PC-3 (cell line): ENCODE measurements at regions not wholly inside any gene's neighbourhood (a gene's known extent, or its start where the extent isn't known, plus 50 kb on each side); places are given as distances from the start of the nearest gene placed in this dataset.

Source experiments
- ATAC-seq: fragments of 200-7000 bp; cut with Tn5 transposase; 2 replicates; pipeline ENCODE4 v1.9.1; 2020; ENCODE audit warnings: mild to moderate bottlenecking, moderate library complexity
- BruUV-seq: library from RNA; stranded (reverse); fragments of 400-500 nt; replicated peaks from 2 replicates; lab custom pipeline; 2021; lab: Mats Ljungman, UMichigan
- CTCF ChIA-PET: fragments of 300-600 bp; sonication (Branson Sonifier 250); formaldehyde crosslinking; loops from one replicate; lab custom pipeline; 2022; ENCODE audit warnings: antibody characterized with exemption; lab: Charles Lee
- POLR2A ChIA-PET: fragments of 300-600 bp; sonication (Branson Sonifier 250); formaldehyde crosslinking; loops from one replicate; lab custom pipeline; 2022; ENCODE audit warnings: antibody characterized with exemption; ENCODE audit not compliant: unreplicated experiment; lab: Charles Lee
- DNase-seq: peaks from one replicate; pipeline ENCODE4 v3.0.0-alpha.2; 2015
- H2AFZ ChIP-seq: fragments of 300-600 bp; sonication (generic); 2 replicates; pipeline ENCODE4 v1.6.0; 2016; ENCODE audit warnings: antibody characterized with exemption, low read length
- H3F3A ChIP-seq: fragments of 300-600 bp; sonication (generic); one replicate; pipeline ENCODE4 v1.6.0; 2017; ENCODE audit warnings: antibody characterized with exemption, low read length, control low read depth, mild to moderate bottlenecking; ENCODE audit not compliant: unreplicated experiment
- H3K27ac ChIP-seq: fragments of 300-600 bp; sonication (generic); 2 replicates; pipeline ENCODE4 v1.5.1; 2016; ENCODE audit warnings: mild to moderate bottlenecking, low read length
- H3K27me3 ChIP-seq: fragments of 300-600 bp; sonication (generic); 2 replicates; pipeline ENCODE4 v1.6.1; 2016; ENCODE audit warnings: low read length, mixed read lengths
- H3K36me3 ChIP-seq: fragments of 300-600 bp; sonication (generic); 2 replicates; pipeline ENCODE4 v1.6.1; 2016; ENCODE audit warnings: low read depth, mixed run types, low read length, mixed read lengths
- H3K4me1 ChIP-seq: fragments of 300-600 bp; sonication (generic); 2 replicates; pipeline ENCODE4 v1.5.1; 2016; ENCODE audit warnings: low read length; ENCODE audit not compliant: insufficient read depth
- H3K4me2 ChIP-seq: fragments of 300-600 bp; sonication (generic); 2 replicates; pipeline ENCODE4 v1.6.0; 2016; ENCODE audit warnings: low read length
- H3K4me3 ChIP-seq: fragments of 300-600 bp; sonication (generic); 2 replicates; pipeline ENCODE4 v1.5.1; 2016; ENCODE audit warnings: mild to moderate bottlenecking, low read length, mixed read lengths
- H3K79me2 ChIP-seq: fragments of 300-600 bp; sonication (generic); 2 replicates; pipeline ENCODE4 v1.6.1; 2017; ENCODE audit warnings: low read length, mixed read lengths
- H3K9ac ChIP-seq: fragments of 300-600 bp; sonication (generic); 2 replicates; pipeline ENCODE4 v1.6.0; 2016; ENCODE audit warnings: mild to moderate bottlenecking, low read length
- H3K9me2 ChIP-seq: fragments of 300-600 bp; sonication (generic); replicated peaks from 2 replicates; pipeline ENCODE4 v1.6.1; 2016; ENCODE audit warnings: mixed run types, low read length, mixed read lengths
- H3K9me3 ChIP-seq: fragments of 300-600 bp; sonication (generic); 2 replicates; pipeline ENCODE4 v1.6.1; 2016; ENCODE audit warnings: low read length, mixed read lengths
- H4K20me1 ChIP-seq: fragments of 300-600 bp; sonication (generic); 2 replicates; pipeline ENCODE4 v1.6.1; 2016; ENCODE audit warnings: low read length, mixed read lengths
- EZH2 ChIP-seq: fragments of 300-600 bp; sonication (generic); IDR thresholded peaks from one replicate; pipeline ENCODE4 v1.6.1; 2017; ENCODE audit warnings: antibody characterized with exemption, mild to moderate bottlenecking, low read length; ENCODE audit not compliant: unreplicated experiment
- EZH2phosphoT487 ChIP-seq: fragments of 300-600 bp; sonication (generic); IDR thresholded peaks from 2 replicates; pipeline ENCODE4 v1.6.1; 2018; ENCODE audit warnings: mild to moderate bottlenecking, antibody characterized with exemption, low read length, borderline replicate concordance
- intact Hi-C: fragments of 100-400 bp; cut with micrococcal nuclease; formaldehyde crosslinking; loops from 2 replicates; pipeline ENCODE4 v1.9.0; 2023
- TF ChIP-seq, protein P1 (sequence below): fragments of 300-600 bp; sonication (generic); conservative IDR thresholded peaks from 2 replicates; pipeline ENCODE4 v1.5.1; 2017; ENCODE audit warnings: antibody characterized with exemption, low read depth, mild to moderate bottlenecking, low read length

DNA sequence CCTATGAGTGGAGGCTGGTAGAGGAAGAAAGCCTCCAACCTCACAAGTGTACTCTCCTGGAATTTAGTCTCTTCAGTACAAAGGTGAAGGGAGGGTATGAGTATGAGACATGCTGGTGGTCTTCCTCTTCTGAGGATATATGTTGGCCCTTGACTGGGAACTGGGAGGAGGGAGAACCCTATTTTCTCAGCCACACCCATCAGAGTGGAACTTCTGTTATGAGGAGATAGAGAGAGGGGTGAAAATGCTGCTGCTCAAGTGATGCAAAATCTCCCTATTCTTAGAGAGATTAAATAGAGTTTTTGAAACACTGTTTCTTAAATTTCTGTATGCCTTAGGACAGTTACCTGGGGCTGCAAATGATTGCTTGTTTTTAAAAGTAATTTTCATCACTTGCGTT, 203.4 kb upstream of the PRR16 start:
- Histone ChIP-seq H3K9ac (no peak overlapping the region), H3K27ac (no peak overlapping the region), H3K9me2 (no peaks in the 10 kb centered on the region), H2AFZ (no peak overlapping the region), H4K20me1 (no peaks in the 10 kb centered on the region), H3K4me3 (no peak overlapping the region), H3F3A (no peaks in the 10 kb centered on the region), H3K4me1 (no peaks in the 10 kb centered on the region), H3K4me2 (no peak overlapping the region), H3K27me3 (no peaks in the 10 kb centered on the region), H3K9me3 (no peaks in the 10 kb centered on the region), H3K36me3 (no peaks in the 10 kb centered on the region), H3K79me2 (no peaks in the 10 kb centered on the region)
- no peak for TF ChIP-seq EZH2phosphoT487
- TF ChIP-seq EZH2, result no peak
- TF ChIP-seq, protein P1, sequence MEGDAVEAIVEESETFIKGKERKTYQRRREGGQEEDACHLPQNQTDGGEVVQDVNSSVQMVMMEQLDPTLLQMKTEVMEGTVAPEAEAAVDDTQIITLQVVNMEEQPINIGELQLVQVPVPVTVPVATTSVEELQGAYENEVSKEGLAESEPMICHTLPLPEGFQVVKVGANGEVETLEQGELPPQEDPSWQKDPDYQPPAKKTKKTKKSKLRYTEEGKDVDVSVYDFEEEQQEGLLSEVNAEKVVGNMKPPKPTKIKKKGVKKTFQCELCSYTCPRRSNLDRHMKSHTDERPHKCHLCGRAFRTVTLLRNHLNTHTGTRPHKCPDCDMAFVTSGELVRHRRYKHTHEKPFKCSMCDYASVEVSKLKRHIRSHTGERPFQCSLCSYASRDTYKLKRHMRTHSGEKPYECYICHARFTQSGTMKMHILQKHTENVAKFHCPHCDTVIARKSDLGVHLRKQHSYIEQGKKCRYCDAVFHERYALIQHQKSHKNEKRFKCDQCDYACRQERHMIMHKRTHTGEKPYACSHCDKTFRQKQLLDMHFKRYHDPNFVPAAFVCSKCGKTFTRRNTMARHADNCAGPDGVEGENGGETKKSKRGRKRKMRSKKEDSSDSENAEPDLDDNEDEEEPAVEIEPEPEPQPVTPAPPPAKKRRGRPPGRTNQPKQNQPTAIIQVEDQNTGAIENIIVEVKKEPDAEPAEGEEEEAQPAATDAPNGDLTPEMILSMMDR, result no peak
- no TSS peak for BruUV-seq
- ATAC-seq (no peak), DNase-seq (no peak)
- intact Hi-C loops, result no loop called here
- ChIA-PET POLR2A (no interaction called here), CTCF (no interaction called here)

DNA sequence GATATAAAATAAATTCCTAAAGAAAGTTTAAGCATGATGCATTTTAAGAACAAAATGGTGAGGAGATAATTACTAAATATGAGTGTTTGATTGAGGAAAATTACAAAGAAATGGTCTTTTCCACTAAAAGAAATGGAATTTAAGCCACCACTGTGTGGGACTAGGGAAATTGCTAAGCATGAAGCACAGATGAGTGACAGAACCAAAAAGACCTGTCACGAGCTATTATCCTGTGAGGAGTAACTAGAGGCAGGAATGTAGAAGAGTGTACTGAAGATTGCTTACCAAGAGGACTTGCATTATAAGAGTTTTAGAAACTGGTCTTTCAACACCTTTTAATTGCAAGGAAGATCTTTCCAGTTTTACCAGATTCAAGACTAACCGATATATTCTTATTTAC, 193.6 kb upstream of the PRR16 start:
- BruUV-seq, result no TSS peak
- H3K9ac ChIP-seq, result no peak overlapping the region

DNA sequence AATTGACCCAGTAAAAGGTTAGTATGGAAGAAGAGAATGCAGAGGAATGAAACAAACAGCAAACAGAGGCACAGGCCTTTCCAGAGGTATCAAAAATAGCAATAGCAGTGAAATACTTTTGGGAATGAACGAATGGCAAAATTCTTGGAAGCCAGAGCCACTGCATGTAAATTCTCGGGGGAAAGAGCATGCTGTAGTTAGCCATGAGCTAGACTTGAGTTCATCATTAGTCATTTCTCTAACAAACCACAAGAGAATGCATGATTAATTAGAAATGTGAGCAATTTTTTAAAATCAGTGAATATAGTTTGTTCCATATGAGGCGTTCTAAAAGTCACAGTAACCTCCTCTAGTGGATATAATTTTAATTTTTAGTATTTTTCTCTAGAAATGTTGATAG, 170.3 kb upstream of the PRR16 start:
- no peaks in the 10 kb centered on the region for H3K9me3 ChIP-seq
- peak overlapping the region; percentile 58 for H3K27ac ChIP-seq
- POLR2A ChIA-PET, result no interaction called here
- H3K27me3 ChIP-seq, result no peaks in the 10 kb centered on the region
- peak overlapping the region; percentile 33; the same call in 1 of the 2 replicates for H2AFZ ChIP-seq
- no peaks in the 10 kb centered on the region for H3K79me2 ChIP-seq
- CTCF ChIA-PET, result no interaction called here
- no peaks in the 10 kb centered on the region for H3K9me2 ChIP-seq
- peak; percentile 63 for DNase-seq
- intact Hi-C loops, result loop anchor here (10.0 kb wide), 1 partner anchor 161 kb away; no protein-coding TSS in a partner anchor
- no TSS peak for BruUV-seq
- no peak overlapping the region for H3K9ac ChIP-seq
- peak overlapping the region; percentile 23; the same call in 1 of the 2 replicates for H3K4me3 ChIP-seq
- peaks cover 14% of the 10 kb centered on the region for H3K4me1 ChIP-seq
- no peaks in the 10 kb centered on the region for H4K20me1 ChIP-seq
- TF ChIP-seq EZH2phosphoT487, result no peak
- TF ChIP-seq, protein P1, result no peak
- no peak for TF ChIP-seq EZH2
- H3K36me3 ChIP-seq, result no peaks in the 10 kb centered on the region
- peak; percentile 86 for ATAC-seq
- H3K4me2 ChIP-seq, result peak overlapping the region; percentile 44
- H3F3A ChIP-seq, result no peaks in the 10 kb centered on the region

More for the DNA sequence above, 193.6 kb upstream of the PRR16 start:
- ChIA-PET POLR2A (no interaction called here), CTCF (no interaction called here)
- no peaks in the 10 kb centered on the region for H3K79me2 ChIP-seq
- no peak overlapping the region for H3K4me2 ChIP-seq
- ATAC-seq, result no peak
- H3K9me3 ChIP-seq, result no peaks in the 10 kb centered on the region
- no peaks in the 10 kb centered on the region for H3K27me3 ChIP-seq
- TF ChIP-seq EZH2phosphoT487 (no peak), EZH2 (no peak)
- TF ChIP-seq, protein P1, result no peak
- H2AFZ ChIP-seq, result no peak overlapping the region
- no peaks in the 10 kb centered on the region for H3K36me3 ChIP-seq
- DNase-seq, result no peak
- no peaks in the 10 kb centered on the region for H3F3A ChIP-seq
- H3K4me3 ChIP-seq, result no peak overlapping the region
- intact Hi-C loops, result no loop called here
- H3K27ac ChIP-seq, result no peak overlapping the region
- no peaks in the 10 kb centered on the region for H3K4me1 ChIP-seq
- H3K9me2 ChIP-seq, result no peaks in the 10 kb centered on the region
- H4K20me1 ChIP-seq, result no peaks in the 10 kb centered on the region
